ENCODE measurements at regions not wholly inside any gene's neighbourhood (a gene's known extent, or its start where the extent isn't known, plus 50 kb on each side); places are given as distances from the start of the nearest gene placed in this dataset.

- in situ Hi-C loops (cut with HindIII; ENCODE audit: low sequenced_read_pairs), result no loop called here
- TF ChIP-seq CTCF (IDR thresholded peaks at IDR 0.05; ENCODE audit: low read depth, low read length, missing control alignments), result no peak
- no peak overlapping the region for H3K4me3 ChIP-seq (ENCODE audit: low read depth, low read length)
- DNase-seq (ENCODE audit: low read depth), result no peak
Observed at GRCh38 chr15:85860394-85861161, 65.9 kb upstream of the KLHL25 start.

GRCh38 chr15:85865070-85865684 lies 70.5 kb upstream of the KLHL25 start:
- in situ Hi-C loops (cut with HindIII; ENCODE audit: low sequenced_read_pairs), result no loop called here
- H3K4me3 ChIP-seq (ENCODE audit: low read depth, low read length), result no peak overlapping the region
- peak; percentile 28 for DNase-seq (ENCODE audit: low read depth)
- TF ChIP-seq CTCF (IDR thresholded peaks at IDR 0.05; ENCODE audit: low read depth, low read length, missing control alignments), result peak; percentile 76

GRCh38 chr15:85867250-85867649 lies 72.5 kb upstream of the KLHL25 start:
- in situ Hi-C loops (cut with HindIII; ENCODE audit: low sequenced_read_pairs), result no loop called here
- DNase-seq (ENCODE audit: low read depth), result no peak
- no peak overlapping the region for H3K4me3 ChIP-seq (ENCODE audit: low read depth, low read length)
- no peak for TF ChIP-seq CTCF (IDR thresholded peaks at IDR 0.05; ENCODE audit: low read depth, low read length, missing control alignments)

- in situ Hi-C loops (cut with HindIII; ENCODE audit: low sequenced_read_pairs), result no loop called here
- no peak overlapping the region for H3K4me3 ChIP-seq (ENCODE audit: low read depth, low read length)
- no peak for DNase-seq (ENCODE audit: low read depth)
- no peak for TF ChIP-seq CTCF (IDR thresholded peaks at IDR 0.05; ENCODE audit: low read depth, low read length, missing control alignments)
Observed at GRCh38 chr15:85869124-85869523, 74.4 kb upstream of the KLHL25 start.

- no peak for TF ChIP-seq CTCF (IDR thresholded peaks at IDR 0.05; ENCODE audit: low read depth, low read length, missing control alignments)
- in situ Hi-C loops (cut with HindIII; ENCODE audit: low sequenced_read_pairs), result no loop called here
- no peak for DNase-seq (ENCODE audit: low read depth)
- no peak overlapping the region for H3K4me3 ChIP-seq (ENCODE audit: low read depth, low read length)
Observed at GRCh38 chr15:85870216-85871014, 75.7 kb upstream of the KLHL25 start.

GRCh38 chr15:85871545-85871944 lies 76.8 kb upstream of the KLHL25 start:
- no peak for TF ChIP-seq CTCF (IDR thresholded peaks at IDR 0.05; ENCODE audit: low read depth, low read length, missing control alignments)
- H3K4me3 ChIP-seq (ENCODE audit: low read depth, low read length), result no peak overlapping the region
- in situ Hi-C loops (cut with HindIII; ENCODE audit: low sequenced_read_pairs), result no loop called here
- DNase-seq (ENCODE audit: low read depth), result no peak

Measured in astrocyte of the cerebellum (primary cell).